WTC11 (cell line): ENCODE measurements at regions not wholly inside any gene's neighbourhood (a gene's known extent, or its start where the extent isn't known, plus 50 kb on each side); places are given as distances from the start of the nearest gene placed in this dataset.

Experiments
- ATAC-seq: fragments of 200-7000 bp; cut with Tn5 transposase; 2 replicates; pipeline ENCODE4 v1.10.0; 2021; ENCODE audit warnings: mild to moderate bottlenecking, moderate library complexity
- CTCF ChIA-PET: fragments of 300-600 bp; sonication (Branson Sonifier 250); formaldehyde crosslinking; loops from one replicate; lab custom pipeline; 2021; ENCODE audit warnings: antibody characterized with exemption; lab: Charles Lee
- POLR2A ChIA-PET: fragments of 350-600 bp; sonication (Branson Sonifier 250); formaldehyde crosslinking; loops from one replicate; lab custom pipeline; 2021; ENCODE audit warnings: antibody characterized with exemption; lab: Charles Lee
- DNase-seq: peaks from one replicate; pipeline ENCODE4 v3.0.0; 2021; ENCODE audit warnings: low spot score
- H3K27ac Mint-ChIP-seq: 2 replicates; pipeline ENCODE4 v1.8.0; 2021; ENCODE audit warnings: mixed read lengths
- H3K27me3 Mint-ChIP-seq: 2 replicates; pipeline ENCODE4 v1.8.0; 2021; ENCODE audit warnings: low read depth, mild to moderate bottlenecking, moderate library complexity, mixed read lengths
- H3K36me3 Mint-ChIP-seq: 2 replicates; pipeline ENCODE4 v1.8.0; 2021; ENCODE audit warnings: mixed read lengths
- H3K4me1 Mint-ChIP-seq: 2 replicates; pipeline ENCODE4 v1.8.0; 2022; ENCODE audit warnings: mixed read lengths
- H3K4me3 Mint-ChIP-seq: 2 replicates; pipeline ENCODE4 v1.8.0; 2021; ENCODE audit warnings: mild to moderate bottlenecking, moderate library complexity, mixed read lengths
- H3K9me3 Mint-ChIP-seq: 2 replicates; pipeline ENCODE4 v1.8.0; 2021; ENCODE audit warnings: mixed read lengths
- ATF1 ChIP-seq: sonication (generic); formaldehyde crosslinking; IDR thresholded peaks from 2 replicates; pipeline ENCODE4 v1.8.1; 2023; ENCODE audit warnings: mild to moderate bottlenecking, moderate library complexity, missing genetic modification reagents
- ELF4 ChIP-seq: sonication (generic); formaldehyde crosslinking; IDR thresholded peaks from 2 replicates; pipeline ENCODE4 v1.8.1; 2022; ENCODE audit warnings: low read depth, mild to moderate bottlenecking, moderate library complexity, missing genetic modification reagents
- FOXP1 ChIP-seq: sonication (generic); formaldehyde crosslinking; IDR thresholded peaks from 2 replicates; pipeline ENCODE4 v1.8.0; 2022; ENCODE audit warnings: missing genetic modification reagents, mild to moderate bottlenecking, moderate library complexity, borderline replicate concordance
- NFE2L1 ChIP-seq: sonication (generic); formaldehyde crosslinking; IDR thresholded peaks from 2 replicates; pipeline ENCODE4 v1.8.1; 2023; ENCODE audit warnings: missing genetic modification reagents
- NR1H2 ChIP-seq: sonication (generic); formaldehyde crosslinking; IDR thresholded peaks from 2 replicates; pipeline ENCODE4 v1.9.0; 2021; ENCODE audit warnings: mild to moderate bottlenecking, moderate library complexity, missing genetic modification reagents
- RELA ChIP-seq: sonication (generic); formaldehyde crosslinking; IDR thresholded peaks from 2 replicates; pipeline ENCODE4 v1.8.1; 2022; ENCODE audit warnings: missing genetic modification reagents, mild to moderate bottlenecking, borderline replicate concordance
- SP1 ChIP-seq: sonication (generic); formaldehyde crosslinking; conservative IDR thresholded peaks from 2 replicates; pipeline ENCODE4 v1.8.1; 2022; ENCODE audit warnings: missing genetic modification reagents
- ZNF121 ChIP-seq: sonication (generic); formaldehyde crosslinking; IDR thresholded peaks from 2 replicates; pipeline ENCODE4 v1.8.0; 2023; ENCODE audit warnings: missing genetic modification reagents
- ZNF219 ChIP-seq: sonication (generic); formaldehyde crosslinking; IDR thresholded peaks from 2 replicates; pipeline ENCODE4 v1.8.0; 2023; ENCODE audit warnings: missing genetic modification reagents, mild to moderate bottlenecking, borderline replicate concordance
- ZSCAN18 ChIP-seq: fragments of 250-450 bp; sonication (Bioruptor Pico); IDR thresholded peaks from 2 replicates; pipeline ENCODE4 v2.1.2; 2022; ENCODE audit warnings: mild to moderate bottlenecking, moderate library complexity
- TF ChIP-seq, protein P1 (sequence below): fragments of 250-450 bp; sonication (Bioruptor Pico); IDR thresholded peaks from 2 replicates; pipeline ENCODE4 v1.9.0; 2021; ENCODE audit warnings: mild to moderate bottlenecking, borderline replicate concordance
- TF ChIP-seq, protein P2 (sequence below): sonication (generic); formaldehyde crosslinking; IDR thresholded peaks from 2 replicates; pipeline ENCODE4 v1.8.1; 2023; ENCODE audit warnings: mild to moderate bottlenecking, missing genetic modification reagents, borderline replicate concordance
- TF ChIP-seq, protein P3 (sequence below): sonication (generic); formaldehyde crosslinking; IDR thresholded peaks from 2 replicates; pipeline ENCODE4 v1.8.0; 2022; ENCODE audit warnings: mild to moderate bottlenecking, missing genetic modification reagents
- TF ChIP-seq, protein P4 (sequence below): sonication (generic); formaldehyde crosslinking; IDR thresholded peaks from 2 replicates; pipeline ENCODE4 v1.8.1; 2023; ENCODE audit warnings: mild to moderate bottlenecking, missing genetic modification reagents
- TF ChIP-seq, protein P5 (sequence below): fragments of 250-450 bp; sonication (Bioruptor Pico); conservative IDR thresholded peaks from 2 replicates; pipeline ENCODE4 v1.9.0; 2021; ENCODE audit warnings: mild to moderate bottlenecking
- TF ChIP-seq, protein P6 (sequence below): fragments of 250-450 bp; sonication (Bioruptor Pico); IDR thresholded peaks from 2 replicates; pipeline ENCODE4 v1.9.0; 2021; ENCODE audit warnings: moderate library complexity, mild to moderate bottlenecking, inconsistent platforms, borderline replicate concordance

- ATAC-seq, result no peak
Measured at GRCh38 chr6:19039287-19039686, 652.1 kb downstream of the RNF144B start.

More at GRCh38 chr6:19039287-19039686, 652.1 kb downstream of the RNF144B start:
- no peak for TF ChIP-seq ZNF121 (CRISPR knock-in tag)
- no peak for TF ChIP-seq RELA (CRISPR knock-in tag)
- TF ChIP-seq FOXP1 (CRISPR knock-in tag), result no peak
- TF ChIP-seq, protein P1, sequence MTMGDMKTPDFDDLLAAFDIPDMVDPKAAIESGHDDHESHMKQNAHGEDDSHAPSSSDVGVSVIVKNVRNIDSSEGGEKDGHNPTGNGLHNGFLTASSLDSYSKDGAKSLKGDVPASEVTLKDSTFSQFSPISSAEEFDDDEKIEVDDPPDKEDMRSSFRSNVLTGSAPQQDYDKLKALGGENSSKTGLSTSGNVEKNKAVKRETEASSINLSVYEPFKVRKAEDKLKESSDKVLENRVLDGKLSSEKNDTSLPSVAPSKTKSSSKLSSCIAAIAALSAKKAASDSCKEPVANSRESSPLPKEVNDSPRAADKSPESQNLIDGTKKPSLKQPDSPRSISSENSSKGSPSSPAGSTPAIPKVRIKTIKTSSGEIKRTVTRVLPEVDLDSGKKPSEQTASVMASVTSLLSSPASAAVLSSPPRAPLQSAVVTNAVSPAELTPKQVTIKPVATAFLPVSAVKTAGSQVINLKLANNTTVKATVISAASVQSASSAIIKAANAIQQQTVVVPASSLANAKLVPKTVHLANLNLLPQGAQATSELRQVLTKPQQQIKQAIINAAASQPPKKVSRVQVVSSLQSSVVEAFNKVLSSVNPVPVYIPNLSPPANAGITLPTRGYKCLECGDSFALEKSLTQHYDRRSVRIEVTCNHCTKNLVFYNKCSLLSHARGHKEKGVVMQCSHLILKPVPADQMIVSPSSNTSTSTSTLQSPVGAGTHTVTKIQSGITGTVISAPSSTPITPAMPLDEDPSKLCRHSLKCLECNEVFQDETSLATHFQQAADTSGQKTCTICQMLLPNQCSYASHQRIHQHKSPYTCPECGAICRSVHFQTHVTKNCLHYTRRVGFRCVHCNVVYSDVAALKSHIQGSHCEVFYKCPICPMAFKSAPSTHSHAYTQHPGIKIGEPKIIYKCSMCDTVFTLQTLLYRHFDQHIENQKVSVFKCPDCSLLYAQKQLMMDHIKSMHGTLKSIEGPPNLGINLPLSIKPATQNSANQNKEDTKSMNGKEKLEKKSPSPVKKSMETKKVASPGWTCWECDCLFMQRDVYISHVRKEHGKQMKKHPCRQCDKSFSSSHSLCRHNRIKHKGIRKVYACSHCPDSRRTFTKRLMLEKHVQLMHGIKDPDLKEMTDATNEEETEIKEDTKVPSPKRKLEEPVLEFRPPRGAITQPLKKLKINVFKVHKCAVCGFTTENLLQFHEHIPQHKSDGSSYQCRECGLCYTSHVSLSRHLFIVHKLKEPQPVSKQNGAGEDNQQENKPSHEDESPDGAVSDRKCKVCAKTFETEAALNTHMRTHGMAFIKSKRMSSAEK (CRISPR knock-in tag), result no peak
- TF ChIP-seq ATF1 (CRISPR knock-in tag), result no peak
- TF ChIP-seq, protein P2, sequence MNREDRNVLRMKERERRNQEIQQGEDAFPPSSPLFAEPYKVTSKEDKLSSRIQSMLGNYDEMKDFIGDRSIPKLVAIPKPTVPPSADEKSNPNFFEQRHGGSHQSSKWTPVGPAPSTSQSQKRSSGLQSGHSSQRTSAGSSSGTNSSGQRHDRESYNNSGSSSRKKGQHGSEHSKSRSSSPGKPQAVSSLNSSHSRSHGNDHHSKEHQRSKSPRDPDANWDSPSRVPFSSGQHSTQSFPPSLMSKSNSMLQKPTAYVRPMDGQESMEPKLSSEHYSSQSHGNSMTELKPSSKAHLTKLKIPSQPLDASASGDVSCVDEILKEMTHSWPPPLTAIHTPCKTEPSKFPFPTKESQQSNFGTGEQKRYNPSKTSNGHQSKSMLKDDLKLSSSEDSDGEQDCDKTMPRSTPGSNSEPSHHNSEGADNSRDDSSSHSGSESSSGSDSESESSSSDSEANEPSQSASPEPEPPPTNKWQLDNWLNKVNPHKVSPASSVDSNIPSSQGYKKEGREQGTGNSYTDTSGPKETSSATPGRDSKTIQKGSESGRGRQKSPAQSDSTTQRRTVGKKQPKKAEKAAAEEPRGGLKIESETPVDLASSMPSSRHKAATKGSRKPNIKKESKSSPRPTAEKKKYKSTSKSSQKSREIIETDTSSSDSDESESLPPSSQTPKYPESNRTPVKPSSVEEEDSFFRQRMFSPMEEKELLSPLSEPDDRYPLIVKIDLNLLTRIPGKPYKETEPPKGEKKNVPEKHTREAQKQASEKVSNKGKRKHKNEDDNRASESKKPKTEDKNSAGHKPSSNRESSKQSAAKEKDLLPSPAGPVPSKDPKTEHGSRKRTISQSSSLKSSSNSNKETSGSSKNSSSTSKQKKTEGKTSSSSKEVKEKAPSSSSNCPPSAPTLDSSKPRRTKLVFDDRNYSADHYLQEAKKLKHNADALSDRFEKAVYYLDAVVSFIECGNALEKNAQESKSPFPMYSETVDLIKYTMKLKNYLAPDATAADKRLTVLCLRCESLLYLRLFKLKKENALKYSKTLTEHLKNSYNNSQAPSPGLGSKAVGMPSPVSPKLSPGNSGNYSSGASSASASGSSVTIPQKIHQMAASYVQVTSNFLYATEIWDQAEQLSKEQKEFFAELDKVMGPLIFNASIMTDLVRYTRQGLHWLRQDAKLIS (CRISPR knock-in tag), result no peak
- TF ChIP-seq SP1, result no peak
- TF ChIP-seq, protein P3, sequence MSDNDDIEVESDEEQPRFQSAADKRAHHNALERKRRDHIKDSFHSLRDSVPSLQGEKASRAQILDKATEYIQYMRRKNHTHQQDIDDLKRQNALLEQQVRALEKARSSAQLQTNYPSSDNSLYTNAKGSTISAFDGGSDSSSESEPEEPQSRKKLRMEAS (CRISPR knock-in tag), result no peak
- TF ChIP-seq ELF4 (CRISPR knock-in tag), result no peak
- TF ChIP-seq NR1H2, result no peak
- TF ChIP-seq, protein P4, sequence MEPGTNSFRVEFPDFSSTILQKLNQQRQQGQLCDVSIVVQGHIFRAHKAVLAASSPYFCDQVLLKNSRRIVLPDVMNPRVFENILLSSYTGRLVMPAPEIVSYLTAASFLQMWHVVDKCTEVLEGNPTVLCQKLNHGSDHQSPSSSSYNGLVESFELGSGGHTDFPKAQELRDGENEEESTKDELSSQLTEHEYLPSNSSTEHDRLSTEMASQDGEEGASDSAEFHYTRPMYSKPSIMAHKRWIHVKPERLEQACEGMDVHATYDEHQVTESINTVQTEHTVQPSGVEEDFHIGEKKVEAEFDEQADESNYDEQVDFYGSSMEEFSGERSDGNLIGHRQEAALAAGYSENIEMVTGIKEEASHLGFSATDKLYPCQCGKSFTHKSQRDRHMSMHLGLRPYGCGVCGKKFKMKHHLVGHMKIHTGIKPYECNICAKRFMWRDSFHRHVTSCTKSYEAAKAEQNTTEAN (CRISPR knock-in tag), result no peak
- TF ChIP-seq, protein P5, sequence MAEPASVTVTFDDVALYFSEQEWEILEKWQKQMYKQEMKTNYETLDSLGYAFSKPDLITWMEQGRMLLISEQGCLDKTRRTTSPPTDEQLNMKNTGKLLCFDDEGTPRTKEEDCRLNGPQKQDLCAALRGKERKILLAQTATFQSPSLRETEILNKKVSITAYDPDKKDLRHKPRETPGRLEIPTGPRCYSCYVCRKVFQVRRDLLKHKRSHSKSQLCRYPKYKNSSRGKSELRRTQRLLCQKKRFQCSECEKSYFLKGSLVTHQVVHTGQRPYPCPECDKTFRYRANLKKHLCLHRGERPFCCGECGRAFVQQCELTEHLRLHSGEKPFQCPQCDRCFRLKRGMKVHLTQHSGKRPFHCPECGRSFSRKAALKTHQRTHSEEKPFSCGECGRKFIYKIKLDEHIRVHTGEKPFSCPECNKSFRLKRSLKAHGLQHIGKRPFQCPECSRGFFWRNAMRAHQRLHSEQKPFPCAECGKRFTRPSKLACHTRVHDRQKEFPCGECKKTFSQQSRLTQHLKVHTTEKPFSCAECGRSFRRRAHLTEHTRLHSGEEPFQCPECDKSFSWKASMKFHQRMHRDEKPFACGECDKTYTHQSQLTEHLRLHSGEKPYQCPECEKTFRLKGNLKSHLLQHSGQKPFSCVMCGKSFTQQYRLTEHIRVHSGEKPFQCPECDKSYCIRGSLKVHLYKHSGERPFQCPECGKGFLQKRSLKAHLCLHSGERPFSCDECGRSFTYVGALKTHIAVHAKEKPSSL (CRISPR knock-in tag), result no peak
- no peak for TF ChIP-seq ZNF219 (CRISPR knock-in tag)
- TF ChIP-seq, protein P6, sequence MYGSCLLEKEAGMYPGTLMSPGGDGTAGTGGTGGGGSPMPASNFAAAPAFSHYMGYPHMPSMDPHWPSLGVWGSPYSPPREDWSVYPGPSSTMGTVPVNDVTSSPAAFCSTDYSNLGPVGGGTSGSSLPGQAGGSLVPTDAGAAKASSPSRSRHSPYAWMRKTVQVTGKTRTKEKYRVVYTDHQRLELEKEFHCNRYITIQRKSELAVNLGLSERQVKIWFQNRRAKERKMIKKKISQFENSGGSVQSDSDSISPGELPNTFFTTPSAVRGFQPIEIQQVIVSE, result no peak
- no peak for TF ChIP-seq NFE2L1 (CRISPR knock-in tag)
- TF ChIP-seq ZSCAN18, result no peak
- TF ChIP-seq, all 79 proteins: peak for 0
- DNase-seq, result no peak
- Mint-ChIP-seq H3K4me1 (no peaks in the 10 kb centered on the region), H3K27ac (no peak overlapping the region), H3K9me3 (no peaks in the 10 kb centered on the region), H3K36me3 (no peaks in the 10 kb centered on the region), H3K4me3 (no peak overlapping the region), H3K27me3 (no peaks in the 10 kb centered on the region)
- POLR2A ChIA-PET, result no interaction called here
- CTCF ChIA-PET, result interaction anchor here (1.2 kb wide), 1 partner anchor 15 kb away, joined by 3 read pairs; no protein-coding TSS in a partner anchor
